Natural killer cell (primary cell): ENCODE measurements at regions not wholly inside any gene's neighbourhood (a gene's known extent, or its start where the extent isn't known, plus 50 kb on each side); places are given as distances from the start of the nearest gene placed in this dataset.

Experiments
- ATAC-seq, 3 donors: fragments of 150-1000 bp in 2 of 3; fragments of 200-7000 bp in 1 of 3; cut with Tn5 transposase; 1 replicate in 1 of 3; 2 replicates in 2 of 3; pipeline ENCODE4 v1.10.0; 2021; ENCODE audit warnings: mild to moderate bottlenecking in 2 of 3, moderate library complexity in 2 of 3
- DNase-seq, 2 donors: peaks; one replicate each; pipeline versions ENCODE4 v3.0.0 to v3.0.0-alpha.2; 2013 to 2021; ENCODE audit warnings: mixed read lengths in 1 of 2
- H3K27ac ChIP-seq: one replicate; pipeline ENCODE4 v1.5.1; 2013; ENCODE audit warnings: mild to moderate bottlenecking, low read length
- H3K27me3 ChIP-seq: one replicate; pipeline ENCODE4 v1.6.1; 2013; ENCODE audit warnings: low read length; ENCODE audit not compliant: control insufficient read depth, insufficient read depth
- H3K36me3 ChIP-seq: one replicate; pipeline ENCODE4 v1.6.1; 2013; ENCODE audit warnings: low read length; ENCODE audit not compliant: control insufficient read depth, insufficient read depth
- H3K4me1 ChIP-seq: one replicate; pipeline ENCODE4 v1.6.1; 2013; ENCODE audit warnings: low read length; ENCODE audit not compliant: control insufficient read depth, insufficient read depth
- H3K4me3 ChIP-seq: one replicate; pipeline ENCODE4 v1.5.1; 2013; ENCODE audit warnings: low read length
- H3K9me3 ChIP-seq: one replicate; pipeline ENCODE4 v1.6.1; 2013; ENCODE audit warnings: low read length; ENCODE audit not compliant: control insufficient read depth, insufficient read depth
- H3K27ac Mint-ChIP-seq, 2 donors: one replicate each; pipeline ENCODE4 v1.8.0; 2022; ENCODE audit warnings: mild to moderate bottlenecking in 2 of 2, mixed read lengths in 2 of 2, moderate library complexity in 1 of 2
- H3K27me3 Mint-ChIP-seq, 2 donors: one replicate each; pipeline ENCODE4 v1.8.0; 2022; ENCODE audit warnings: low read depth in 2 of 2, mixed read lengths in 2 of 2
- H3K36me3 Mint-ChIP-seq: one replicate; pipeline ENCODE4 v1.8.0; 2022; ENCODE audit warnings: mixed read lengths
- H3K4me1 Mint-ChIP-seq, 2 donors: one replicate each; pipeline ENCODE4 v1.8.0; 2022; ENCODE audit warnings: mixed read lengths in 2 of 2
- H3K4me3 Mint-ChIP-seq: one replicate; pipeline ENCODE4 v1.8.0; 2022; ENCODE audit warnings: mild to moderate bottlenecking, moderate library complexity, mixed read lengths
- H3K9me3 Mint-ChIP-seq, 2 donors: one replicate each; pipeline ENCODE4 v1.8.0; 2022; ENCODE audit warnings: mixed read lengths in 2 of 2
- WGBS: methylation state at CpG from one replicate; pipeline ENCODE4 v1.1.7; 2013; ENCODE audit warnings: missing lambda C conversion rate; ENCODE audit not compliant: insufficient coverage; 5-methylcytosine and 5-hydroxymethylcytosine counted together
- intact Hi-C: fragments of 100-400 bp; cut with micrococcal nuclease; formaldehyde crosslinking; loops from one replicate; pipeline ENCODE4 v1.14.2; 2022
- TF ChIP-seq, protein P1 (sequence below): fragments of 200-600 bp; IDR thresholded peaks from one replicate; pipeline ENCODE4 v1.8.0; 2022; ENCODE audit warnings: antibody characterized with exemption

GRCh38 chr13:70473907-70474306, 365.7 kb upstream of the KLHL1 start:
- Histone ChIP-seq H3K4me3 (no peak overlapping the region), H3K4me1 (no peaks in the 10 kb centered on the region), H3K9me3 (peaks cover 12% of the 10 kb centered on the region), H3K36me3 (no peaks in the 10 kb centered on the region), H3K27ac (no peak overlapping the region), H3K27me3 (no peaks in the 10 kb centered on the region)
- peaks cover 6% of the 10 kb centered on the region in 2 donors for H3K9me3 Mint-ChIP-seq
- no peaks in the 10 kb centered on the region for H3K4me1 Mint-ChIP-seq
- intact Hi-C loops: no loop called here
- H3K27me3 Mint-ChIP-seq: no peaks in the 10 kb centered on the region
- ATAC-seq (peak in 1 of 3 donors; percentile 62), DNase-seq (no peak)
- TF ChIP-seq, protein P1, sequence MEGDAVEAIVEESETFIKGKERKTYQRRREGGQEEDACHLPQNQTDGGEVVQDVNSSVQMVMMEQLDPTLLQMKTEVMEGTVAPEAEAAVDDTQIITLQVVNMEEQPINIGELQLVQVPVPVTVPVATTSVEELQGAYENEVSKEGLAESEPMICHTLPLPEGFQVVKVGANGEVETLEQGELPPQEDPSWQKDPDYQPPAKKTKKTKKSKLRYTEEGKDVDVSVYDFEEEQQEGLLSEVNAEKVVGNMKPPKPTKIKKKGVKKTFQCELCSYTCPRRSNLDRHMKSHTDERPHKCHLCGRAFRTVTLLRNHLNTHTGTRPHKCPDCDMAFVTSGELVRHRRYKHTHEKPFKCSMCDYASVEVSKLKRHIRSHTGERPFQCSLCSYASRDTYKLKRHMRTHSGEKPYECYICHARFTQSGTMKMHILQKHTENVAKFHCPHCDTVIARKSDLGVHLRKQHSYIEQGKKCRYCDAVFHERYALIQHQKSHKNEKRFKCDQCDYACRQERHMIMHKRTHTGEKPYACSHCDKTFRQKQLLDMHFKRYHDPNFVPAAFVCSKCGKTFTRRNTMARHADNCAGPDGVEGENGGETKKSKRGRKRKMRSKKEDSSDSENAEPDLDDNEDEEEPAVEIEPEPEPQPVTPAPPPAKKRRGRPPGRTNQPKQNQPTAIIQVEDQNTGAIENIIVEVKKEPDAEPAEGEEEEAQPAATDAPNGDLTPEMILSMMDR: no peak
- no peaks in the 10 kb centered on the region for H3K36me3 Mint-ChIP-seq
- no CpG with 5 or more reads among the region's 3 CpGs for WGBS
- no peak overlapping the region for H3K4me3 Mint-ChIP-seq
- H3K27ac Mint-ChIP-seq: no peak overlapping the region

- no peak for ATAC-seq
- no CpG with 5 or more reads among the region's 3 CpGs for WGBS
- no peak overlapping the region for H3K4me3 Mint-ChIP-seq
- no peaks in the 10 kb centered on the region for H3K9me3 ChIP-seq
- H3K9me3 Mint-ChIP-seq: peaks cover 5 to 9% of the 10 kb centered on the region in 2 donors
- H3K27ac ChIP-seq: no peak overlapping the region
- no peaks in the 10 kb centered on the region for H3K36me3 ChIP-seq
- TF ChIP-seq, protein P1: no peak
- H3K27ac Mint-ChIP-seq: no peak overlapping the region
- H3K4me1 ChIP-seq: no peaks in the 10 kb centered on the region
- DNase-seq: no peak
- no peak overlapping the region for H3K4me3 ChIP-seq
- no peaks in the 10 kb centered on the region for H3K36me3 Mint-ChIP-seq
- H3K4me1 Mint-ChIP-seq: no peaks in the 10 kb centered on the region
- no peaks in the 10 kb centered on the region for H3K27me3 Mint-ChIP-seq
- intact Hi-C loops: no loop called here
- no peaks in the 10 kb centered on the region for H3K27me3 ChIP-seq
Measured at GRCh38 chr13:70469077-70469476, 360.8 kb upstream of the KLHL1 start.

GRCh38 chr13:70457474-70457873, 349.2 kb upstream of the KLHL1 start:
- no peaks in the 10 kb centered on the region for H3K4me1 Mint-ChIP-seq
- Histone ChIP-seq H3K9me3 (peaks cover 10% of the 10 kb centered on the region), H3K4me3 (no peak overlapping the region), H3K4me1 (no peaks in the 10 kb centered on the region), H3K27ac (no peak overlapping the region), H3K27me3 (no peaks in the 10 kb centered on the region), H3K36me3 (no peaks in the 10 kb centered on the region)
- WGBS: 24% methylated on average over 1 of the region's 1 CpG
- H3K9me3 Mint-ChIP-seq: peaks cover 17 to 19% of the 10 kb centered on the region in 2 donors
- no peak overlapping the region for H3K27ac Mint-ChIP-seq
- ATAC-seq (no peak), DNase-seq (no peak)
- peaks cover 7% of the 10 kb centered on the region for H3K36me3 Mint-ChIP-seq
- TF ChIP-seq, protein P1: no peak
- intact Hi-C loops: no loop called here
- no peak overlapping the region for H3K4me3 Mint-ChIP-seq
- H3K27me3 Mint-ChIP-seq: no peaks in the 10 kb centered on the region

DNA sequence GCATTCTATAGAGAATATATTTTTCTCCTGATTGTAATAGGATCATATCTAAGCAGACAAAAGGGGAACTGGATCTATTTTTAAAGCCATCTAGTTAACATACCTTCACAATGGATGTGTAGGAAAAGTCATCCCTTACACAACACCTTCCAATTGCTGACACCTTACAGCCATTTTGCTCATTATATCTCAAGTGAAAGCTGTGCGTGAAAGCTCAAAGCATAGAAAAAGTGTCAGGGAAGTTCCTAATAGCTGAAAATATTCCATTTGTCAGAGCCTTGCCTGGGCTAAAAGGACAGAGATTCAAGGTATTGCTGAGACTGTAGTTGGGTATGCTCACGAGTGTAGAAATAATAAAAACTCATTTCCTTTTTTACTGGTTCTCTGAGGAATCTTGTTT, 340.6 kb upstream of the KLHL1 start:
- TF ChIP-seq, protein P1: no peak
- no peaks in the 10 kb centered on the region for H3K27me3 ChIP-seq
- no peaks in the 10 kb centered on the region for H3K9me3 ChIP-seq
- H3K4me3 ChIP-seq: no peak overlapping the region
- Mint-ChIP-seq H3K9me3 (peaks cover 15 to 27% of the 10 kb centered on the region in 2 donors), H3K4me1 (no peaks in the 10 kb centered on the region), H3K36me3 (no peaks in the 10 kb centered on the region), H3K4me3 (no peak overlapping the region), H3K27ac (no peak overlapping the region), H3K27me3 (no peaks in the 10 kb centered on the region)
- no peak for ATAC-seq
- no peaks in the 10 kb centered on the region for H3K4me1 ChIP-seq
- DNase-seq: no peak
- intact Hi-C loops: no loop called here
- 60% methylated on average over 1 of the region's 2 CpGs for WGBS
- no peak overlapping the region for H3K27ac ChIP-seq
- H3K36me3 ChIP-seq: no peaks in the 10 kb centered on the region
